Activated CD4-positive, alpha-beta T cell treated with anti-CD3 and anti-CD28 coated beads, Interleukin-2, amount 10 ng/mL, durations not matched to agents 24 days and 14 days (primary cell): ENCODE measurements at regions not wholly inside any gene's neighbourhood (a gene's known extent, or its start where the extent isn't known, plus 50 kb on each side); places are given as distances from the start of the nearest gene placed in this dataset.
"Not testable (repeated sequence)": the region's sequence is repeated elsewhere in the genome, so short reads cannot be mapped to it uniquely, and the experiment has no call there.

Experiments
- DNase-seq: peaks from one replicate; pipeline ENCODE4 v3.0.0; 2022
- H3K27ac Mint-ChIP-seq: one replicate; pipeline ENCODE4 v1.8.0; 2022; ENCODE audit warnings: mild to moderate bottlenecking, mixed read lengths
- H3K27me3 Mint-ChIP-seq: one replicate; pipeline ENCODE4 v1.8.0; 2022; ENCODE audit warnings: mixed read lengths
- H3K36me3 Mint-ChIP-seq: one replicate; pipeline ENCODE4 v1.8.0; 2022; ENCODE audit warnings: low read depth, mild to moderate bottlenecking, mixed read lengths
- H3K4me1 Mint-ChIP-seq: one replicate; pipeline ENCODE4 v1.8.0; 2021; ENCODE audit warnings: mixed read lengths
- H3K4me3 Mint-ChIP-seq: one replicate; pipeline ENCODE4 v1.8.0; 2022; ENCODE audit warnings: mild to moderate bottlenecking, moderate library complexity, mixed read lengths
- H3K9me3 Mint-ChIP-seq: one replicate; pipeline ENCODE4 v1.8.0; 2021; ENCODE audit warnings: mixed read lengths
- intact Hi-C: fragments of 100-400 bp; cut with micrococcal nuclease; formaldehyde crosslinking; loops from one replicate; pipeline ENCODE4 v1.15.1; 2023

GRCh38 chr4:27414887-27415731, 554.5 kb downstream of the STIM2 start:
- Mint-ChIP-seq H3K4me3 (no peak overlapping the region), H3K27ac (no peak overlapping the region), H3K4me1 (no peaks in the 10 kb centered on the region), H3K9me3 (no peaks in the 10 kb centered on the region), H3K36me3 (no peaks in the 10 kb centered on the region), H3K27me3 (no peaks in the 10 kb centered on the region)
- no peak for DNase-seq
- intact Hi-C loops: no loop called here

DNA sequence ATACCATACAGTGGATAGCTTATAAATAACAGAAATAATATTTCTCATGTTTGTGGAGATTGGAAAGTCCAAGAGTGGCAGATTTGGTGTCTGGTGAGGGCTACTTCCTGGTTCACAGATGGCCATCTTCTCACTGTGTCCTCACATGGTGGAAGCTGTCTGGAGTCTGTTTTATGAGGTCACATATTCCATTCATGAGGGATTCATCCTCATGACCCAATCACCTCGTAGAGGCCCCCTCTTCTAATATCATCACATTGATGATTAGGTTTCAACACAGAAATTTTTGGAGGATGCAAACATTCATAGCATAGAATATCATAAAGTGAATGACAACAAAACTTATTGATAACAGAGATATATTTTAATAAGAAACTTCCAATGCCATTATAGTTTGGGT, 568.0 kb downstream of the STIM2 start:
- intact Hi-C loops: no loop called here
- Mint-ChIP-seq H3K9me3 (no peaks in the 10 kb centered on the region), H3K27me3 (no peaks in the 10 kb centered on the region), H3K36me3 (no peaks in the 10 kb centered on the region), H3K27ac (no peak overlapping the region), H3K4me3 (no peak overlapping the region), H3K4me1 (no peaks in the 10 kb centered on the region)
- no peak for DNase-seq

GRCh38 chr4:27429364-27429871, 568.8 kb downstream of the STIM2 start:
- Mint-ChIP-seq H3K9me3 (no peaks in the 10 kb centered on the region), H3K4me1 (no peaks in the 10 kb centered on the region), H3K36me3 (no peaks in the 10 kb centered on the region), H3K27me3 (no peaks in the 10 kb centered on the region), H3K4me3 (no peak overlapping the region), H3K27ac (no peak overlapping the region)
- no peak for DNase-seq
- intact Hi-C loops: no loop called here

- Mint-ChIP-seq H3K27ac (no peak overlapping the region), H3K4me1 (no peaks in the 10 kb centered on the region)
- intact Hi-C loops: no loop called here
These were observed 581.5 kb downstream of the STIM2 start for GRCh38 chr4:27442146-27442545.

DNA sequence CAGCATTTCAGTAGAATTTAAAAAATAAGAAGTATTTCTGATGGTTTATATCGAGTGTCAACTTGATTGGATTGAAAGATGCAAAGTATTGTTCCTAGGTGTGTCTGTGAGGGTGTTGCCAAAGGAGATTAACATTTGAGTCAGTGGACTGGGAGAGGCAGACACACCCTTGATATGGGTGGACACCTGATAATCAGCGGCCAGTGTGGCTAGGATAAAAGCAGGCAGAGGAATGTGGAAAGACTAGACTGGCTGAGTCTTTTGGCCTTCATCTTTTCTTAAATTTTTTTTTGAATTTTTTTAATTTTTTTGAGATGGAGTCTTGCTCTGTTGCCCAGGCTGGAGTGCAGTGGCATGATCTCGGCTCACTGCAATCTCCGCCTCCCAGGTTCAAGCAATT, 582.0 kb downstream of the STIM2 start:
- H3K27ac Mint-ChIP-seq, intact Hi-C loops, H3K9me3 Mint-ChIP-seq, DNase-seq, H3K27me3 Mint-ChIP-seq, H3K4me3 Mint-ChIP-seq, H3K36me3 Mint-ChIP-seq, H3K4me1 Mint-ChIP-seq: not testable (repeated sequence)

More at GRCh38 chr4:27442146-27442545, 581.5 kb downstream of the STIM2 start:
- no peak for DNase-seq
- Mint-ChIP-seq H3K27me3 (no peaks in the 10 kb centered on the region), H3K4me3 (no peak overlapping the region), H3K9me3 (no peaks in the 10 kb centered on the region), H3K36me3 (no peaks in the 10 kb centered on the region)

- intact Hi-C loops: no loop called here
- H3K4me3 Mint-ChIP-seq: no peak overlapping the region
- no peaks in the 10 kb centered on the region for H3K36me3 Mint-ChIP-seq
- H3K4me1 Mint-ChIP-seq: no peaks in the 10 kb centered on the region
- DNase-seq: no peak
- no peaks in the 10 kb centered on the region for H3K9me3 Mint-ChIP-seq
- no peak overlapping the region for H3K27ac Mint-ChIP-seq
- no peaks in the 10 kb centered on the region for H3K27me3 Mint-ChIP-seq
These were observed 603.2 kb downstream of the STIM2 start for GRCh38 chr4:27463816-27464215.

DNA sequence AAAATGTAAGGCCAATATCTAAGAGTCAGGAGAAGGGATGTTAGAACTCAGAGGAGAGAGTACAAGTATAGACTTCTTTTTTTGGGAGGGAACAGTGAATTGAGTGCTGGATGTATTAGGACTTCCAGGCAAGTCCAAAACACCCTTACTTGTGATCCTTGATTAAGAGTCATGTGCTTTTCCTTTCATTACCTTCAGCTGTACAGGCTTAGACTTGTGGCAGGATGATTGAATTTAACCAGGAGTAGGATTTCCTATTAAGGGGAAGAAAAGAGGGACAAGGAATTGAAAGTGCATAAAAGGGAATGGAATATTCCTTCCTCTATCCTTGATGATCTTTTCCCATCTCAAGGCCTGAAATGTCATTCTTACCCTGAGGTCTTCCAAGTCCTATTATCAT, 606.7 kb downstream of the STIM2 start:
- Mint-ChIP-seq H3K4me3 (no peak overlapping the region), H3K9me3 (no peaks in the 10 kb centered on the region), H3K27ac (no peak overlapping the region), H3K4me1 (no peaks in the 10 kb centered on the region), H3K36me3 (no peaks in the 10 kb centered on the region), H3K27me3 (no peaks in the 10 kb centered on the region)
- DNase-seq: no peak
- intact Hi-C loops: no loop called here

- no peak for DNase-seq
- Mint-ChIP-seq H3K36me3 (no peaks in the 10 kb centered on the region), H3K9me3 (no peaks in the 10 kb centered on the region), H3K4me1 (no peaks in the 10 kb centered on the region), H3K27me3 (no peaks in the 10 kb centered on the region), H3K4me3 (no peak overlapping the region), H3K27ac (no peak overlapping the region)
- intact Hi-C loops: no loop called here
These were observed 611.7 kb downstream of the STIM2 start for GRCh38 chr4:27472364-27472763.

DNA sequence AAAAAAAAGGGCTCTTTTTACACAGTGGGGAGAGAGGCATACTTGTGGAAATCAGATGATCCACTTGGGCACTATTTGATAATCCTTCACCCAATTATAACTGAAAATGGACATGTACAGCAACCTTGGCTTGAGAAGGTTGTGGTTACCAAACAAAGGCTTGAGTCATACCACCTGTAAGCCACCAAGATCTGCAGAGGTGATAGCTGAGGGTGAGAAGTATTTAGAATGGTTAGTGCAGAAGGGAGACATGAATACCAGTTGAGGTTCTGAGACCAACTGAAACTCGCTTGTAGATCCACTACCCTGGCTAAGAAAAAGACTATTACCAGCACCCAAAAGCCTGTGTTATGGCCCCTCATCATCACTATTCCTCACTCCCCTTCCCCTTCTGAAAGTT, 614.0 kb downstream of the STIM2 start:
- no peaks in the 10 kb centered on the region for H3K4me1 Mint-ChIP-seq
- no peak overlapping the region for H3K27ac Mint-ChIP-seq
- H3K9me3 Mint-ChIP-seq: no peaks in the 10 kb centered on the region
- no peak overlapping the region for H3K4me3 Mint-ChIP-seq
- H3K27me3 Mint-ChIP-seq: no peaks in the 10 kb centered on the region
- no peak for DNase-seq
- intact Hi-C loops: no loop called here
- H3K36me3 Mint-ChIP-seq: no peaks in the 10 kb centered on the region

DNA sequence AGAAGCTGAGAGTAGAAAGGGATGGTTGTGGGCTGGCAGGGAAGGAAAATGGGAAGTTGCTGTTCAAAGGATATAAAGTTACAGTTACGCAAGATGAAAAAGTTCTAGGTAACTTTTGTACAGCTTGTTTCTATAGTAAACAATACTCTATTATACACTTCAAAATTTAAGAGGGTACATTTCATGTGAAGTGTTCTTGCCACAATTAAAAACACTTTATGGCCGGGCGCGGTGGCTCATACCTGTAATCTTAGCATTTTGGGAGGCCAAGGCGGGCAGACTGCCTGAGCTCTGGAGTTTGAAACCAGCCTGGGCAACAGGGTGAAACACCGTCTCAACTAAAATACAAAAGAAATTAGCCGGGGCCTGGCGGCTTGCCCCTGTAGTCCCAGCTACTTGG, 623.6 kb downstream of the STIM2 start:
- no peak for DNase-seq
- Mint-ChIP-seq H3K36me3 (no peaks in the 10 kb centered on the region), H3K4me1 (no peaks in the 10 kb centered on the region), H3K27ac (no peak overlapping the region), H3K9me3 (no peaks in the 10 kb centered on the region), H3K4me3 (no peak overlapping the region), H3K27me3 (no peaks in the 10 kb centered on the region)
- intact Hi-C loops: no loop called here

GRCh38 chr4:27490315-27490714, 629.7 kb downstream of the STIM2 start:
- Mint-ChIP-seq H3K9me3 (no peaks in the 10 kb centered on the region), H3K27me3 (no peaks in the 10 kb centered on the region), H3K36me3 (no peaks in the 10 kb centered on the region), H3K4me1 (no peaks in the 10 kb centered on the region), H3K27ac (no peak overlapping the region), H3K4me3 (no peak overlapping the region)
- intact Hi-C loops: no loop called here
- no peak for DNase-seq

- no peak for DNase-seq
- Mint-ChIP-seq H3K36me3 (no peaks in the 10 kb centered on the region), H3K4me1 (no peaks in the 10 kb centered on the region), H3K27me3 (no peaks in the 10 kb centered on the region), H3K27ac (no peak overlapping the region), H3K4me3 (no peak overlapping the region), H3K9me3 (no peaks in the 10 kb centered on the region)
- intact Hi-C loops: no loop called here
These were observed 630.1 kb downstream of the STIM2 start for GRCh38 chr4:27490766-27491165.

DNA sequence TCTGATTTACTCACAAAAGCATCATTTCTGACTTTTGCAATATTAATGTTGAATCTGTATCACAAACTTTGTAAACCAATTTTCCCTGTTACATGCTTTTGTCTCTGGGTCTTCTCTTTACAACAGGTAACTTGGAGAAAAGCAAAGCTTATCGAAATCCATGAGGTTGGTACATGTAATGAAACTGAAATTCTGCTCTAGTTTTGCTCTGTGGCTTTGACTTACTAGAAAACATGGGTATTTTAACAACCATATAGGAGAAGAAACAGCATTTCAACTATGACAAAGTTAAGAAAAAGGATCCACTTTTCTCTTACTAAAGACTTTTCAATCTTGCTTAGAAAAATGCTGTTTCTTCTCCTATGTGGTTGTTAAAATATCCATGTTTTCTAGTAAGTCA, 645.8 kb downstream of the STIM2 start:
- intact Hi-C loops: no loop called here
- no peak overlapping the region for H3K27ac Mint-ChIP-seq

GRCh38 chr4:27514711-27515110, 654.1 kb downstream of the STIM2 start:
- H3K9me3 Mint-ChIP-seq: no peaks in the 10 kb centered on the region
- intact Hi-C loops: no loop called here
- no peaks in the 10 kb centered on the region for H3K27me3 Mint-ChIP-seq
- no peaks in the 10 kb centered on the region for H3K36me3 Mint-ChIP-seq
- H3K4me3 Mint-ChIP-seq: no peak overlapping the region
- H3K4me1 Mint-ChIP-seq: no peaks in the 10 kb centered on the region
- DNase-seq: no peak
- H3K27ac Mint-ChIP-seq: no peak overlapping the region

More for the DNA sequence above, 645.8 kb downstream of the STIM2 start:
- no peaks in the 10 kb centered on the region for H3K9me3 Mint-ChIP-seq
- no peak for DNase-seq
- H3K4me1 Mint-ChIP-seq: no peaks in the 10 kb centered on the region
- no peaks in the 10 kb centered on the region for H3K27me3 Mint-ChIP-seq
- no peak overlapping the region for H3K4me3 Mint-ChIP-seq
- no peaks in the 10 kb centered on the region for H3K36me3 Mint-ChIP-seq

- no peaks in the 10 kb centered on the region for H3K9me3 Mint-ChIP-seq
- H3K4me3 Mint-ChIP-seq: no peak overlapping the region
- H3K27me3 Mint-ChIP-seq: no peaks in the 10 kb centered on the region
- H3K36me3 Mint-ChIP-seq: no peaks in the 10 kb centered on the region
- no peak for DNase-seq
- no peaks in the 10 kb centered on the region for H3K4me1 Mint-ChIP-seq
- H3K27ac Mint-ChIP-seq: no peak overlapping the region
- intact Hi-C loops: no loop called here
These were observed 654.5 kb downstream of the STIM2 start for GRCh38 chr4:27515140-27515539.
